CD1c-positive myeloid dendritic cell (primary cell): ENCODE measurements at regions not wholly inside any gene's neighbourhood (a gene's known extent, or its start where the extent isn't known, plus 50 kb on each side); places are given as distances from the start of the nearest gene placed in this dataset.

Experiments
- DNase-seq: peaks from one replicate; pipeline ENCODE4 v3.0.0-alpha.2; 2016; ENCODE audit errors: extremely low spot score

DNA sequence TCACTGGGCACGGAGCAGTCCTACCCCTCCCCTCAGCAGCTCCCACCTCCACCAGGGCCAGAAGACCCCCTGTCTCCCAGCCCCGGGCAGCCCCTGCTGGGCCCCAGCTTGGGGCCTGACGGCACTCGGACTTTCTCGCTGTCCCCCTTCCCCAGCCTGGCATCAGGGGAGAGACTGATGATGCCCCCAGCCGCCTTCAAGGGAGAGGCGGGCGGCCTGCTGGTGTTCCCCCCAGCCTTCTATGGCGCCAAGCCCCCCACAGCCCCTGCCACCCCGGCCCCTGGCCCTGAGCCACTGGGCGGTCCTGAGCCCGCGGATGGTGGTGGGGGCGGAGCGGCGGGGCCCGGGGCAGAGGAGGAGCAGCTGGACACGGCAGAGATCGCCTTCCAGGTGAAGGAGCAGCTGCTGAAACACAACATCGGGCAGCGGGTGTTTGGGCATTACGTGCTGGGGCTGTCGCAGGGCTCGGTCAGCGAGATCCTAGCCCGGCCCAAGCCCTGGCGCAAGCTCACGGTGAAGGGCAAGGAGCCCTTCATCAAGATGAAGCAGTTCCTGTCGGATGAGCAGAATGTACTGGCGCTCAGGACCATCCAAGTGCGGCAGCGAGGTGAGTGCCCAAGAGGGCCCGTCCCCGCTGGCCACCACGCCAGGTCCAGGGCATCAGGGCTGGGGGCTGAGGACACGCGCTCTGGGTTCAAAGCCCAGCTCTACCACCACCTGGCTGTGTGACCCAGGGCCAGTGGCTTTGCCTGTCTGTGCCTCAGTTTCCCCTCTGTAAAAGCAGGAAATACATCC is 58.6 kb downstream of the PHETA1 start:
- no peak for DNase-seq

DNA sequence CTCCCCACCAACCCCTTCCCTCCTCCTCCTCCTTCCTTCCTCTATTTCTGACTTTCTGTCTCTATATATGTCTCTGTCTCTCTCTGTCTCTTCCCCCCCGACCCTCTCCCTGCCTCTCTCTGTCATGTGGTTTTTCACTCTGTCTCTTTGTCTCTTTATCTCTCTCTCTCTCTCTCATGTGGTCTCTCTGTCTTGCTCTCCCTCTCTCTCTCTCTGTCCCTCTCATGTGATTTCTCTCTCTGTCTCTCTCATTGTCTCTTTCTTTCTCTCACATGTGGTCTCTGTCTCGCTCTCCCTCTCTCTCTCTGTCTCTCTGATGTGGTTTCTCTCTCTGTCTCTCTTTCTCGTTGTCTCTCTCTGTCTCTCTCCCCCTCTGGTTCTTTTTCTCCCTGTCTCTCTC is 59.3 kb downstream of the PHETA1 start:
- DNase-seq, result no peak

DNA sequence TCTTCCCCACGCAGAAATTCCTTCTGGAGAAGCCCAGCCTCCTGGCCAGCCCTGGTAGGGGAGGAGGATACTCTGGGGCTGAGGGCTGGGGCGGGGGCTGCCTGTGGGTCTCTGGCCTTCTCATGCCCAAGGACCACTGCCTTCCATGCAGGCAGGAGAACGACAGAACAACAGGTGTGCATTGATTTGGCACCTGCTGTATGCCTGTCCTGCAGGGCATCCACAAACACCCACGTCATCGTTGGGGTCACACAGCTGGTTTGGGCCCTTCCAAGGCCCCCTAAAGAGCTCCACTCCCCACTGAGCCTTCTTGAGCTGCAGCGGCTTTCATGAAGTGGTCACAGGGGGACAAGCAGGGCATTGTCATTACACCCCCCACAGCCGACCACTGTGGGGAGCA is 60.4 kb downstream of the PHETA1 start:
- no peak for DNase-seq

DNA sequence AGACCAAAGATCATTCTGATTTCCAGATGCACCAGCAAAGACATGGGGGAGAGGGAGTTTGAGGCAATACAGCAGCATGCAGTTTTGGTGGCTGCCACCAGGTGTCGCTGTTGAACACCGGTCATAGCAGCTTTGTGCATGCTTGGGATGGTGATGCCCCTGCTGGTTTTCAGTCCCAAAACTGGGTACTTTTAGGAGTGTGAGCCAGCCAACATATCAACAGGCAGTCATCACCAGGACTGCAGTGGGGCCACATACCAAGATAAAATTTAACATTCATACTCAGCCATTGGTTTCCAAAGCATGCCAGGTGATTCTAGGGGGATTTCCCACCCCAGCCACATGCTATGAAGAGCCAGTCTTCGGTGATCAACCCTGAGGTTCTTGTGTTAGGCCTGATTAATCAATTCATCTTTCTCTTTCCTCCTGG is 64.2 kb downstream of the PHETA1 start:
- DNase-seq, result peak; percentile 48

DNA sequence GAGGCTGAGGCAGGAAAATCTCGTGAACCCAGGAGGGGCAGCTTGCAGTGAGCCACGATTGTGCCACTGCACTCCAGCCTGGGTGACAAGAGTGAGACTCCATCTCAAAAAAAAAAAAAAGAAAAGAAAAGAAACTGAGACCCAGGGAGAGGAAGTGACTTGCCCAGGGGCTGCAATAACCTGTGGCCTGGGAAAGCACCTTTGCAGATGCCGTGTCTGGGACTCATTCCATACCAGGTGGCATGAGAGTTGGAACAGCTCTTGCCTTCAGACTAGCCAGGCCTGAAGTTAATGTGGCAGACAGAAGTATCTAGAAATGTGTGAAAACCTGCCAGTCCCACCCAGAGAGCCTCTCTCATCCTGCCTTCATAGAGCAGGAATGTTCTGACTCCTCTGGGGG is 65.4 kb downstream of the PHETA1 start:
- DNase-seq, result no peak

DNA sequence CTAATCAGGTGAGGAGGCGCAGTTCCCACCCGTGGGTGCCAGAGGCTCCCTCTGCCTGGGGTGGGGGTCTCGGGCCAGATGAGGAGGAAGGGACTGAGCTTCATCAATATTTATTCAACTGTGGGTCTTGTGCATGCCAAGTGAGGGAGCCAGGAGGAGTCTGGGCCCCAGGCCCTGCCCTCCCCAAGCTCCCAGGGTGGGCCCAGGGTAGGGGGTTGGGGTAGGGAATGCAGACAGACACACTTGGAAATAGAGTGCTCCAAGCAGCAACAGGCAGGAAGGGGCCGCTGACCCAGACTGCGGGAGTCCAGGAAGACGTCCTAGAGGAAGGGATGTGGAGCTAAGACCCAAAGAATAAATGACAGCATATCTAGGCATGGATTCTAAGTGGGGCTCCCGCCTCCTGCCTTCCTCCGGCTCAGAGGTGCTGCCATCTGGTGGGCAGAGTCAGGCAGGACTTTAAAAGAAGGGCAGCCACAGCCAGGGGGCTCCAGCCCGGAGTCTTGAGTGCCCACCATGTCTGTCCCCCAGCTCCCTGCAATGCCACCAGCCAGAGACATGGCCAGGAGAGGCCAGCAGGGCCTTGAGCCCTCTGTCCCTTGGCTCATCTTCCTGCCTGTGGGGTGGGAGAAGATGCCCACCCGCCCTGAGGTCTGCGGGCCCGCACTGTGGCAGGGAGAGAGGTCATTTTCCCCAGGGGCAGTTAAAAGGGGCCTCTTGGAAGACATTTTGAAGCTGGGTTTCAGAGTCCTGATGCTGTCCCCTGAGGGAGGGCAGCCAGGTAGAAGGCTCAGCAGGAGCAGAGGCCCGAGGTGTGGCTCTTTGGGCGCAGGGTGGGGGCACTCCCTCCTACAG is 70.1 kb downstream of the PHETA1 start:
- DNase-seq, result peak; percentile 66

DNA sequence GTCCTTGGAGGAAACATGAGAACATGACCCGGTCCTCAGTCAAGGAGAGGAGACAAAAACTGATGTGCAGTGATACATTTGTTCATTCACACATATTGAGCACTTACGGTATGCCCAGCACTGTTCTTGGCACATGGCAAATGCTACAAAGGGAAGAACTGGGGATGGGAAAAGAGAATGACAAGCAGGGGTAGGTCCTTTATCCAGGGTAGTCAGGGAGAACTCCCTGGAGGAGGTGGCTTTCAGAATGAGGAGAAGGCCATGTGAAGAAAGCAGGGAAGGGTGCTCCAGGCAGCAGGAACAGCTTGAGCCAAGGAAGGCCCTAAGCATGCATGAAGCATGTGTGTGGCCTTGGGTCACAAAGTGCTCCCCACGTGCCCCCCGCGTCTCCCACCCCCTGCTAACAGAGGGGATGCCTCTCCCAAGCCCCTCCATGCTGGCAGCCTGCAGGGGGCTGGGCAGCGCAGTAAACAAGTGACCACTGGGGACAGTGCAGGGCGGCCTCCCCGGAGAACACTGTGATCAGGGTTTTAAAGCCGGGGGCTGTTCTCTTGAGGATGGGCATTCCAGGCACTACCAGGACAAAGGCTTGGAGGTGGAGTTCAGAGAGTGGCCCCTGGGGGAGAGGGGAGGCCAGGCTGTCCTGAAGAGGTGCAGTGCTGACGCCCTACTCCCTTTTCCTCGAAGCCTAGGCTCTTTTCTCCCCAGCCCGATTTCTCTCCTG is 71.0 kb downstream of the PHETA1 start:
- no peak for DNase-seq

DNA sequence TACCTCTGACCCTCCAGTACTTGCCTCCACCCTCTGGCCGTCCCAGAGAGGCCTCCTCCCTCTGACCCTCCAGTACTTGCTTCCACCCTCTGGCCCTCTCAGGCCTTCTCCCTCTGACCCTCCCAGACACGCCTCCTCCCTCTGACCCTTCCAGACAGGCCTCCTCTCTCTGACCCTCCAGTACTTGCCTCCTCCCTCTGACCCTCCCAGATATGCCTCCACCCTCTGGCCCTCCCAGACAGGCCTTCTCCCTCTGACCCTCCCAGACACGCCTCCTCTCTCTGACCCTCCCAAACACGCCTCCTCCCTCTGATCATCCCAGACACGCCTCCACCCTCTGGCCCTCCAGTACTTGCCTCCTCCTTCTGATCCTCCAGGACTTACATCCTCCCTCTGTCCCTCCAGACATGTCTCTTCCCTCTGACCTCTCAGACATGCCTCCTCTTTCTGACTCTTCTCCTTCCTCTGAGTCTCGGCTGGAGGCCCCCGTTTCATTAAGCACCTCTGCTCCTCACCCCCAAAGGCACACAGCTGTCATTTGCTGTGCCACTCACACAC is 71.9 kb downstream of the PHETA1 start:
- DNase-seq, result no peak

DNA sequence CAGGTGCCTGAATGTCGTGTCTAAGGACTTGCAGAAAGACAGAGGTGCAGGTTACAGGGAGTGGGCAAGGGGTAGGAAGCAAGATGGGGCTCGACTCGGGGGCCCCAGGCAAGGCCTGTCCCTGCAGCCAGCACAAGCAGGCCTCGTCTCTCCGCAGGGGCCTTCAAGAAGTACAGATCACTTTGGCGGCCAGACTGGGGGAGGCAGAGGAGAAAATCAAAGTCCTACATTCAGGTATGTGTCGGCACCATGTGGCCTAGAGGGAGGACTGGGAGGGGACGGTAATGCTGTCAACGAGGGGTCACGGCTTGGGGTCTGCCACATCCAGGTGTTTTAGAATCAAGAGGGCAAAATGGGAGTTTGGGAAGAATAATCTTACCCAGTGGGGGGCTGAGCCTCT is 73.7 kb downstream of the PHETA1 start:
- no peak for DNase-seq

DNA sequence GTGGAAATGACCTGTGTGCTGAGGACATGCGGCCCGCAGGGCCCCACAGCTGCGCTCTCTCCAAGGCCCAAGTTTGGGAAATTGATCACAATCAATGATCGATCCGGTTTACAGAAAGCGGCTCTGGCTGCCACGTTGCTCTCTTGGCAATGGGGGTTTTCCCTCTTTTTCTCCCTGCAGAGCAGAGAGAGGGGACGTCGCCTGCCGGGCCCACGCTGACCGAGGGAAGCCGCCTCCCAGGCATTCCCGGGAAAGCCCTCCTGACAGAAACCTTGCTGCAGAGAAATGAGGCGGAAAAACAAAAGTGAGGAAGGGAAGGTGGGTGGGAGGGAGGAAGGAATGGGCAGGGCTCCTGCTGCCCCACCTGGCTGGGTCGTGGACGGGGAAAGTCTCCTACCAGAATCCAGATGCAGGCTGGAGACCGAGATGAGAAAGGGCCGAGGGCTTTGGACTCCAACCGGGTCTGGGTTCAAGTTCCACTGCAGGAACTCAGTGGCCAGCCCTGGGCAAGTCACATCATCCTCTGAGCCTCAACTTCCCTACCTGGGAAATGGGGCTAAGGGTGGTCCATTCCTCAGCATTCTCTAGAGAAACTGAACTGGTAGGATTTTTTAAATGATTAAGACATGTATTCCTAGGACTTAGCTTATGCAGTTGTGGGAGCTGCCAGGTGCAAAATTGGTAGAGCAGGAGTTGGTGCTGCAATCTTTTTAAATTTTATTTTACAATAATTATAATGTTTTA is 75.5 kb downstream of the PHETA1 start:
- DNase-seq, result no peak

DNA sequence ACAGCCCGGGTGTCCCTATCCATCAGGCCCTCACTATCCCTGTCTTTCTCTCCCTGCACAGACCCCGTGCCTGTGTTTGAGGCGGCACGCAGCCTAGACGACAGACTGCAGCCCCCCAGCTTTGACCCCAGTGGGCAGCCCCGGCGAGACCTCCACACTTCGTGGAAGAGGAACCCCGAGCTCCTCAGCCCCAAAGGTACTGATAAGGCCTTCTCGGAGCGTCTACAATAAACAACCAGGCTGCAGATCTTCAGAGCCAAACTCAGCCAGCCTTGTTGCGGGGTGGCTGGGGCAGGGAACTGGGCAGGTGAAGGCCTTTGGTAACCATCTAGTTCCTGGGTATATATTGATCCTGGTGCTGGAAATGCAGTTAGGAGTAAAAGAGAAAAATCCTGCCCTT is 77.5 kb downstream of the PHETA1 start:
- no peak for DNase-seq

DNA sequence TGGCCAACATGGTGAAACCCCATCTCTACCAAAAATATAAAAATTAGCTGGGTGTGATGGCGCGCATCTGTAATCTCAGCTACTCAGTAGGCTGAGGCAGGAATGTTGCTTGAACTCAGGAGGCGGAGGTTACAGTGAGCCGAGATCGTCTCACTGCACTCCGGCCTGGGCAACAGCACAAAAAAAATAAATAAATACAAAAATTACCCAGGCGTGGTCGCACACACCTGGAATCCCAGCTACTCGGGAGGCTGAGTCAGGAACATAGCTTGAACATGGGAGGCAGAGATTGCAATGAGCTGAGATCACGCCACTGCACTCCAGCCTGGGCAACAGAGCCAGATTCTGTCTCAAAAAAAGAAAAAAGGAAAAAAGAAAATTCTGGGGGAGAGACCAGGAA is 80.1 kb downstream of the PHETA1 start:
- no peak for DNase-seq

DNA sequence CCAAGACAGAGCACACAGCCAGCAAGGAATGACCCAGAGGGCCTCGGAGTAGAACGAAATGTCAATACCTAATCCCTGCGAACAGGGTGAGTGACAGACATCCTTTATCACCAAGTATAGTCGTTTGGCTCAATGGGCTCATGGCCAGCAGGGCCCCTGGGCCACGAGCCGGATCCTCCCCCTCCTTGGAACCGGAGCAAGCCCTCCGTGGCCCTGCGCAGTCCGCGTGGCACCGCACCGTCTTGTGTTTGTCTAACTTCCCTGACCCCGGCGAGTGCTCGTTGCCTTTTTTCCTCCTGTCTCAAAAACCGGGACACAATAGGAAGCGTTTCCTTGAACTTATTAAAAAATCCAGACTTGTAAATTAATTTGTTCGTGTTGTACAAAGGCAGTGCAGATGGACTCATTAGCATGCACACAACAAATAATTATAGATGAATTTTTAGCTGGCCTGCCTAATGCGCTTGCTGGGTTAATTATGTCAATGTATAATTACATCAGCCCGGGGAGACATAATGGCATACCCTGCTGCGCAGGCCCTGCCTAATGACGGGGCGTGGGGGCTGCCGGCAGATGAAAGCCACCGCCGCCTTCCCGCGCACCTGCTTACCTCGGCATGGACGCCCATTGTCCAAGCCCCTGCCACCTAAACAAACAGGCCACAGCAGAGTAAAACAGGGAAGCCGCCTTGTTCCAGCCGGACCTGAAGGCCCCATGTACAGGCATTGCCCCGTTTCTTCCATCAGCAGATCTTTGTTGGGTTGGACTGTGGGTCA is 81.6 kb downstream of the PHETA1 start:
- DNase-seq, result no peak

DNA sequence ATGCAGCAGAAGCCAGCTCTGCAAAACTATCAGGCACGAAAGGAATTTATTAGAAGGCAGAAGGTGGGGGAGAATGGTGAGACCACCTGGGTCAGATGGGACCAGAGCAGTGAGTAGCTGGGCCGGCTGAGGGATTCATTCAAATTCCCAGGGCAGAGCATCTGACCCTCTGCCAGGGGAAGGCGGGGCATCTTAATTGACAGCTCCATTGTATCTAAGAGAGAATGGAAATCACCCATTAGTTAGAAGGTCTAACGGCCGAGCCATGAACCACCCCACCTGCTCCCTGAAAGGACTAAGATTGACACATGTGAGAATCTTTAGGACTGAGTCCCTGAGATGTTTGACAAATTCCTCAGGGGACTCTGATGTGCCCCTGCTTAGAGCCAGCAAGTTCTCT is 83.7 kb downstream of the PHETA1 start:
- no peak for DNase-seq

DNA sequence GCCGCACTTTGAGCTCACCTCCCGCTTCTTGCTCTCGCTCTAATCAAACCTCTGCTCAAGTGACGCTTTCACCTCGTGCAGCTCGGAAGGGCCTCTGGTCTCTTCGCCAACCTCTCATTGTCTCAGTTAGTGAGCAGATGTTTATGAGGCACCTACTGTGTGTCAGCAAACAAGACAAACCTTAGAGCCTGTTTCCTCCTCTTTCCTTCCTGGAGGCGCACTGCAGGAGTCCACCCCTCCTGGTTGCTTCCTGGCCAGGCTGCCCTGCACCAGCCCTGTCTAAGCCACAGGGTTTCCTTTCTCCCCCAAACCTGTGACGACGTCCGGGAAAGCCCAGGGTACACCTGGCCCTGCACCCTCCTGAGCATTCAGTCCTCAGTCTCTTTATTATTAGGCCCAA is 84.2 kb downstream of the PHETA1 start:
- no peak for DNase-seq

DNA sequence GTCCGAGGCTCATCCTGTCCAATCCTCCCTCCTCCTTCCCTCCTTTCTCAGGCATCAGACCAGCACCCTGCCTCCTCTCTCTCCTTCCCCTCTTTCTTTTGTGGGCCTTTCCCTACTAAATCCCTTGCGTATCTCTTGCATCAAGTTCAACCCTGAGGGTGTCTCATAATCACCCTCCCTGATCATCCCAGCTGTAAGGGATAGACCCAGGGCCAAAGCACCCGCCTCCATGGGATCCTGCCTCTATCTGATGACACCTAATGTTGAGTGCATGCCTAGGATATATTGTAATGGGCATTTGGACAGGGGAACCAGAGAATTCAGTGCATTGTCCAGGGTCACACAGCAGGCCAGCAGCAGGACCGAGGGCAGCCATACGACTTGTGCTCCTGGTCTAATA is 84.9 kb downstream of the PHETA1 start:
- no peak for DNase-seq

DNA sequence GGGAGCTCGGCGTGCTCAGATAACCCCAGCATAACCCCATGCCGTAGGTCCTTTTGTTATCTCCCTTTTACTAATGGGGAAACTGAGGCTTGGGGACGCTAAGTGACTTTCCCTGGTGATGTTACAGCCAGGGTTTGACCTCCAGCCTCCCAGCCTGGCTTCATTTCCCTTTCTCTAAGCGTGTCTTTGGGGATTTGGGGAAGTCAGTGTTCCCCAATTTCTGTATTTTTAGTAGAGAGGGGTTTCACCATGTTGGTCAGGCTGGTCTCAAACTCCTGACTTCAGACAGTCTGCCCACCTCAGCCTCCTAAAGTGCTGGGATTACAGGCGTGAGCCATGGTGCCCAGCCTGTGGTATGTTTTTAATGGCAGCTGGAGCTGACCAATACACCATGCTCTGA is 85.4 kb downstream of the PHETA1 start:
- DNase-seq, result peak; percentile 30

DNA sequence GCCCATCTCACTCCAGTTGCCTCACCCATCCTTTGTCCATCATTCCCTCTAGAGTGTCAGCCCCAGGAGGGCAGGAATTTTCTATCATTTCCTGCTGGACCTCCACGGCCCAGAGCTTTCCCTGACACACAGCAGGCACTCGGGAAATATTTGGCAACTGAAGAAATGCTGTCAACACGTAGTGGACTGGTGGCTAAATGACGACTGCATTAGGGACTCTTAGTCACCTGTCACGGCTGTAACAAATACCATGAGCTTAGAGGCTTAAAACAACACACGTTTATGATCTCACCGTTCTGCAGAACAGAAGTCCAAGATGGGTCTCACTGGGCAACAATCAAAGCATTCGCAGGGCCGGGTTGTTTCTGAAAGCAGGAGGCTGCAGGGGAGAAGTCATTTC is 91.3 kb downstream of the PHETA1 start:
- DNase-seq, result no peak

DNA sequence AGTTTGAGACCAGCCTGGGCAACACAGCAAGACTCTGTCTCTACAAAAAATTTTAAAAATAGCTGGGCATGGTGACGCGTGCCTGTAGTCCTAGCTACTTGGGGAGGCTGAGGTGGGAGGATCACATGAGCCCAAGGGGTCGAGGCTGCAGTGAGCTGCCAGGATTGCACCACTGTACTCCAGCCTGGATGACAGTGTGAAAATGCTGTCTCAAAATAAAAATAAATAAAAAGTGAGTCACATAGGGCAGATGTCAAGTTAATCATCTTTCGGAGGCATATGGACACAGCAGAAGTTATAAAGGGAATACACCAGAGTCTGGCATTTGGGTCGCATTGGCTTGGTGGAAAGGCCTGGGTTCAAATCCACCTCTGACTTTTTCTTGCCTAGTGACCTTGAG is 92.7 kb downstream of the PHETA1 start:
- DNase-seq, result no peak

DNA sequence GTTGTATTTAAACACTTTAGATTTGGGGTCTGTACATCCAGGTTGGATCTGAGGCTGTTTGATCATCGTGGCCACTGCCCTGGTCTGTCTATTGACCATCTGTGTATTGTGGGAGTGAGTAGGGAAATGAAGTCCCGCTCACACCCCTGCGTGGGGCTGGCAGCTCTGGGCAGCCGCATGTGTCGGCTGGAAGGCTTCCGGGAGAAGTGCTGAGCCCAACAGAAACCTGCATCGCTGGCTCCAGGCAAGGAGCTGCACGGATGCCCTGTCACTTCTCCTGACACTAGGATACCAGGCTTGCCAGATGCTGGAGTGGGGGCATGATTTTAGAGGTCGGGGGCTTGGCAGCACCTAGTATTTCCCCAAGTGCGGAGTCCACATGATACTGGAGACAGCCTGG is 93.6 kb downstream of the PHETA1 start:
- DNase-seq, result no peak

DNA sequence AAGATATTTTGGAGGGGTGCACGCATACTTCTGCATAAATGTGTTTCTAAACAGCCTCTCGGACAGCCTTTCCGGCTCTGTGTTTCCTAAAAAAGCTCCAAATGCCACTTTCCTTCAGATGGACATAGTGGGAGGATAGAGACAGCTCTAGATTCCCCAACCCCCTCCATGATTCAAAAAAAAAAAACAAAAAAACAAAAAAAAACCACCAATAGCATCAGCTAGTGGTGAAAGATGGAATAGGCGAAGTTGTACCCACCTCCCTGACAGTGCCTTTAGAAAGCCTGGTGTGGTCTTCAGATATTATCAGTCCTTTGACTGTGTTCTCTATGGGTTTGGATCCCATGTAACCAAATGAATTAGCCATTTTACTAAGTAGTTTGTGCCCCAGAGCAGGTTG is 94.1 kb downstream of the PHETA1 start:
- no peak for DNase-seq
